ENCODE measurements at regions not wholly inside any gene's neighbourhood (a gene's known extent, or its start where the extent isn't known, plus 50 kb on each side); places are given as distances from the start of the nearest gene placed in this dataset.
"Not testable (repeated sequence)": the region's sequence is repeated elsewhere in the genome, so short reads cannot be mapped to it uniquely, and the experiment has no call there.

DNA sequence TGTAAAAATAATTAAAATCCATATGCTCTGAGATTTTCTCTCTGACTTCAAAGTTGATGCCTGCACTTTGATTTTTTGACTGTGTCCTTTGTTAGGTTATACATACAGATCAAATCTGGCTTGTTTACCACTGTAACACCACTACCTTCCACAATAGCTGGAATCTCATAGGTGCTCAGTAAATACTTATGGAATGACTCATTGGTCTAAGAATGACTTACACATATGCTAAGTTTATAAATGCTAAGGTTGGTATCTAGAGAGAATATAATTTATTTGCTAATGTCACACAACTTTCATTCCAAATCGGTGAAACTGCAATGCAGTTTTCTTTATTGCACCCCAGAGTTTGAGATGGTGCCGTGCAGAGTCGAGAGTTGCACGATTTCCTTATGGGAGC lies 578.5 kb downstream of the SH2D4B start:
- DNase-seq: no peak

DNA sequence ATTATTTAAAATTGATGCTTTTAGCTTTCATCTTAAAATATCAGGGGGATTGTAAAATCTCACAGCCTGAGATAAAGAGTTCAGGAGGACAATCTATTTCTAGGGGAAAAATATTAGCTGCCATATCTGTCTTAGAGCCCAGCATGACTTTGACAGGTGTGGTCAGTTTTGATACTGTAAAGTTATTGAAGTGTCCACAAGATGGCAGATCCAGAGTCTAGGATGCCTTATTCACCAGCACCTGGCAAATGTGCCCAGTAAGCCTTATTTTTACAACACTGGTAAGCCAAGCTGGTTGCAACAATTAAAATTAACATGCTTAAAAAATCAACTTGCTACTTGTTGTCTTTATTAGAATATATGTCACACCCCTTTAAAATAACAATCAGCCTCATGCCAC lies 579.3 kb downstream of the SH2D4B start:
- DNase-seq: no peak

DNA sequence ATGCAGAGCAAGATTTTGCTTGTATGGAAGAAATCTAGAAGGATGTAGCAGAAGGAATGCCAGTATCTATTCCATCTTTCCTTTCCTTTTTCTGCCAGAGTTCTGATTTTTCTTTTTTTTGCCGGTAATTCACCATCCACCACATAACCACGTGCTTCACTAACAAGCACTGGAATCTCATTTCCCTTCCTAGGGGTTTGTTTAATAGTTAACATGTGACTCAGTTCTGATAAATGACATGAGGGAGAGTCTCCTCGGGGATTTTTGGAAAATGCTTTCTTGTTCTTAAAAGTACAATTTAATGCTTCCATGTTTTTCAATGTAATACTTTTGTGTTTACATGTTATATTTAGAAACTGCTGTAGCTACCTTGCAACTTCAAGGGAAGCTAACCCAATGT lies 590.2 kb downstream of the SH2D4B start:
- no peak for DNase-seq

DNA sequence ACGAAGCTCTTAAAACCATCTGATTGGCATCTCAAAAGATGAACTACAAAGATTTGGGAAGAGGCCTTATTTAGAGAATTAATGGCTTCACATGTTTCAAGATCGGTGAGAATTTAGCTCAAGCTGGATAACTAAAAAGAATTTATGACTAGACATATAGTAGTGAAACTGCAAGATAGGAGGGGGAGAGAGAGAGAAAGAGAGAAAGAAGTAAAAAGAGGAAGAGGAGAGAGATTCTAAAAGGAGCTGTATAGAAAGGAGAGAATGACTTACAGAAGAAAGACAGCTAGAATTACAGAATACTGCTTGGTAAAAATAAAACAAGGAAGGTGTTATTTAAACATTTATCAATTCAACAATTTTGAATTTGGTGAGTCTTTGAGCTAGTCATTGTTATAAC lies 592.3 kb downstream of the SH2D4B start:
- no peak for DNase-seq

DNA sequence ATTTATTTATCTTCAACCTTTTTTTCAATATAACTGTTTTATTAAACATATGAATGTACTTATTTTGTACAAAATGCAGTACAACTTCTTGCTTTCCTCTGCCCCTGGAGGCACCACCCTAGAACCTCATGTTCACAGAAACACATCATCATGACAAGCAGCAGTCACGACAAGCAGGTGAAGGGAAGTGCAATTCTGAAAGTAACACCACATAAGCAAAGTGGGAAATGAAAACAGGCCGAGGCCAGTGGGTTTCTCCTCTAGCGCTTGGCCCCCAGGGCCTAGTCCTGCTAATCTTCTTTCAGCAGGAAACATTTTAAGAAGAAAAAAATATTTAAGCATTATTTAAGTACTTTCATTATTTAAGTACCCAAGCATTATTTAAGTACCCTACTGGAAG lies 598.1 kb downstream of the SH2D4B start:
- no peak for DNase-seq

DNA sequence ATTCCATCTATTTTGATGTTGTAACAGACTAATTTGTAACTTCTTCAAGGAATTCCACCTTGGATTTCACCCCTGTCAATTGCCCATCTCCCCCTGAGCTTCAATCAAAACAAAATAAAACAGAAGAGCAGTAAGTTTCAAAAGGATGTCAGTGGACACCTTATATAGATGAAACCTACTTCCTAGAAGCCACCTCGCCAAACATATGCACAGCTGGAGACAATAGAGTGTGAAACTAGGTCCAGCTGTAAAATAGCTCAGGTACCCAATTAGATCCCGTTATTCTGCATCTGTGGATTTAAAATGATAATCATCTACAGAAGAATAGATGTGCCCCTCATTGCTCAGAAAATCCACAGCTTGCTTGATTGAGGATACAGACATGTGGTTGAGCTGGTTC lies 598.6 kb downstream of the SH2D4B start:
- no peak for DNase-seq

DNA sequence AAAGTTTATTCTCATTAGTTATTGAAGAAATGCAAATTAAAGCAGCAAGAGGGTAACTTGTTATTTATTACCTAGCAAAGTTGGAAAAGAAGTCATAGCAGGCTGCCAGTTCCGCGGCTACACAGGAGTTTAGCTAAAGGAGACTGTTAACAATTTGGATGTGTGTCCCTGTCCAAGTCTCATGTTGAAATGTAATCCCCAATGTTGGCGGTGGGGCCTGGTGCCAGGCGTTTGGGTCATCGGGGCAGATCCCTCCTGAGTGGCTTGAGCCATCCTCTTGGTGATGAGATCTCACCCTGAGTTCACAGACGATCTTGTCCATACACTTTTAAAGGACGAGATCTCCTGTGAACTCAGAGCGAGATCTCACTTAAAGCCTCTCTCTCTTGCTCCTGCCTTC lies 608.3 kb downstream of the SH2D4B start:
- DNase-seq: no peak

DNA sequence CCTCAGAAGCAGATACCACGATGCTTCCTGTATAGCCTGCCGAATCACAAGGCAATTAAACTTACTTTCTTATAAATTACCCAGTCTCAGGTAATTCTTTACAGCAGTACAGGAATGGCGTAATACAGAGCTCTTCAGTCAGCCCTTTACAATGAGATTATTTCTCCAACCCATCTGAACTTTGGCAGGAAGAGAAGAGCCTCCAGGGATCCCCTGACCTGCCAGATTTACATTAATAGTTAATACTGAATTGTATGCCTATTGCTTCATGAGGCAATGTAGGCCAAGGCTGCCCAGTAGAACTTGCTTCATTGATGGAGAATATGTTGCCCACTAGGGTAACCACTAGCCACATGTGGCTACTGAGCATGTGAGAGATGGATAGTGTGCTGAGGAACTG lies 608.7 kb downstream of the SH2D4B start:
- no peak for DNase-seq

DNA sequence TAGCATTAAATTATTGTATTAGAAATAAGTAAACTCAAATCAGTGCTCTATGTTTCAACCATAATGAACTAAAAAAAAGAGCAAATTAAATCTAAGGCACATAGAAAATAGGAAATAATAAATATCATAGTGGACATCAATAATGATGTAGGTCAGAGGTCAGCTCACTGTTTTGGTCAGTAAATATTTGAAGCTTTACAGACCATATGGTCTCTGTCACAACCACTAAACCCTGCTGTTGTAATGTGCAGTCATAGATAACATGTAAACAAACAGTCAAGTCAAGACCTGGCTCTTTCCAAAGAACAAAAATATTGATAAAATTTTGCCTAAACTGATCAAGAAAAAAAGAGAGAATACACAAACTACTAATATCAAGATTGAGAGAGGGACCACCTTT lies 615.0 kb downstream of the SH2D4B start:
- no peak for DNase-seq

DNA sequence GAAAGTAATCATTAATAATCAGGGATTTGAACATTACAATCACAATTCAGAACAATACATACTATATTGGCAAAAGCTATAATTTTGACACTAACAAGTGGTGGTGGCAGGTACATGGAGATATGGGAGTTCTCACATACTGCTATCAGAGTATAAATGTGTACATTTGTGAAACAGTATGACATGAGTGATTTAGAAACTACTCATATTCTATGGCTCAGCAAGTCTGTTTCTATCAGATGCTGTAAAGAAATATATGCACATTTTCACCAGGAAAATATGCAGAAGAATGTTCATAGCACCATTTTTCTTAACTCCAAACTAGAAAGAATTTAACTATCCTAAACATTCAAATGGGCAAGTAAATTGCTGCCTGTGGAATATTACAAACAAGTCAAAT lies 620.0 kb downstream of the SH2D4B start:
- no peak for DNase-seq

DNA sequence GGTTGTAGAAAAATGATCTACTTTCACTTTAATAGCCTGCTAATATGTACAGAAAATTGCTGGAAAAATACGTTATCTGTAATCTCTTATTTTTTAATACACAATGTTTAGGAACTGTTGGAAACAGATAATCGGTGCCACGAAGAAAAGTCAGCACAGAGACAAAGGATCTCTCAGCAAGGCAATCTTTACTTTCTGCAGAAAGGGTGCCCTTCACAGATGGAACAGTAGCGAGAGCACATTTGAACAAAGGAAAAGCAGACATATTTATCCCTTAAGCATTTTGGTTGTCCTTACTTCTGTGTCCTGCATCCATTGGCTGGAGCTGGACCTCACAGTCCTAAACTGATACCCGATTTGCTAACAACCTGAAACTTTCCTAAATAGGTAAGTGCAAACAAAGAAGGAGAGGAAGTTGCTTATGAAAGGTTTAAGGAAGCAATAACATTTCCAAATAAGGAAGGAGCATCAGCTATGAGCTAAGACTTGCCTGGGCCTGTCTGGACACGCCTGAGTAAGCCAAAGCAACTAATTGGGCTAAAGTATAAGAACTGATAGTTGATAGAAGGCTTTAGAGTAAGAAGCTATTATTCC lies 640.0 kb downstream of the SH2D4B start:
- no peak for DNase-seq

DNA sequence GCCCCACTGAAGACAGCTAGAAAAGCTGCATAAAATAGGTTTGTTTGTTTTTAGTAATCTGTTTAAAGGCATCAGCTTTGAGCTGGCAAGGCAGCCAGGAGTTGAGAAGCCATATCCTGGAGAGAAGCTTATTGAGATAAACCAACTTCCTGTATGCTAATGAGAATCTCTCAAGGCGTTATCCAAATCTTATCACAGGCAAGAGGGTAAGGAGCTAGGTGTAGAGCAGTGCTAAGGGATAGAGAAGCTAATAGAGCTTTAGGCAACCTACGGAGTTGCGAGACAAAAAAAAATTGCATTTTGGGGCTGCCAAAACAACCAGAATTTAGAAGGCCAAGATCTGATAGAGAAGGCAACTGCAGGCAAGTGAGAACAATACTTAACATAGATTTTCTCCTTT lies 641.6 kb downstream of the SH2D4B start:
- no peak for DNase-seq

DNA sequence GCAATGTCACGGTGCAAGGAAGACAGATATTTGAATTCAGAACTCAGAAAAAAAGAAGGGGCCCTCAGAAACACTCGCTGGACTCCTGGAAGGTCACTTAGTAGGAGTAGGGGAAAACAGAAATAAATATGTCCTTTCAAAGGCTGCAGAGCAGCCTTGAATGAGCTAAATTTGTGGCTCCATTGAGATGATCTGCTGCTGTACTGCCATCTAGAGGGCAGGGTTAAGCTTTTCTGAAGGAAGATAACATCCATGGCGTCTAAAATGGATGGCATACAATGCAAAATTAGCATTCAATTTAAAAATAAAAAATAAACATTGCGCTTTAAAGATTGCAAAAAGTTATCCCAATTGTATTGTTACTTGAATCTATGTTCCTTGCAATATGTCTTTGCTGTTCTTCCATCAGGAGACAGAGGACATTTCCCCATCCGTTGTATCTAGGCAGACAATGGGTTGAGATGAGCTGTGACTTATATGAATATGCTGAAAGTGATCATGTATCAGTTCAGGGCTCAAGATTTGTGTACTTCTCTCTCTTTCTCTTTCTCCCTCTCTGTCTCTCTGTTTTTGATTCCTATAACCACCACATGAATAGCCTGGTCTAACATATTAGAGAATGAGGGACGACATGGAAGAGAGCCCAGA lies 642.2 kb downstream of the SH2D4B start:
- no peak for DNase-seq

DNA sequence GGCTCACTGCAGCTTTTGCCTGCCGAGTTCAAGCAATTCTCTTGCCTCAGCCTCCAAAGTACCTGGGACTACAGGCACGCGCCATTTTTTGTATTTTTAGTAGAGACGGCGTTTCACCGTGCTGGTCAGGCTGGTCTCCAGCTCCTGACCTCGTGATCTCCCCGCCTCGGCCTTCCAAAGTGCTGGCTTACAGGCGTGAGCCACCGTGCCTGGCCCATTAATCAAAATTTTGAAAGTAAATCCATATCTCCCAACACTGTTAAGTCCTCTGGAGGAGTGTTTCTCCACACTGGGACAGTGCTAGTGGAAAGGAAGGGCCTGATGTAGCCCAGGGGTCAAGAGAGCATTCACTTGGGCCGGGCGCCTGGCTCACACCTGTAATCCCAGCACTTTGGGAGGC lies 644.6 kb downstream of the SH2D4B start:
- DNase-seq: no peak

DNA sequence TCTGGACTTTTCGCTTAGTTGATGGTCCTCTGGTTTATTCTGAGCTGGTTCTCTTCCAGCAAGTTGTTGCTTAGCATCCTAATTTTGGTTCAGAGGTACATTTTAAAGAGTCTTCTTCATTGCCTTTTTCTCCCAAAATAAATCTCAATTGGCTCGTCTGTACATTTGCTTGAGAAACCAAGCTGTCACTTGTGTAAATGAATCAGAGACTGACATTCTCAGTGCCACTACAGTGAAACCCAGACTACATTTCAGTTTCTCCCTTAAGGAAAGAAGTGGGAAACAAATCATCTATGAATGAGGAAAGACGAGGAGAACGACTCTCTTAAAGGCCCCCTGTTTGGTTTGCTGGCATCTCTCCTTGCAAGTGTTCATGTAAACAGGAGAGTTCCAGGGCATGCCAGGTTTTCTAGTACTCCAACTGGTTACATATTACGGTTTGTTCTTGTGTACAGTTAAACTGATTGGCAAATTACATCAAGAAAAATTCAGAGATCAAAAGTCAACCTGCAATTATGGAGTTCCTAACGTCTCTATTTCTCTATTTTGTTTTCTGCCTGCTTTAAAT lies 654.6 kb downstream of the SH2D4B start:
- no peak for DNase-seq

DNA sequence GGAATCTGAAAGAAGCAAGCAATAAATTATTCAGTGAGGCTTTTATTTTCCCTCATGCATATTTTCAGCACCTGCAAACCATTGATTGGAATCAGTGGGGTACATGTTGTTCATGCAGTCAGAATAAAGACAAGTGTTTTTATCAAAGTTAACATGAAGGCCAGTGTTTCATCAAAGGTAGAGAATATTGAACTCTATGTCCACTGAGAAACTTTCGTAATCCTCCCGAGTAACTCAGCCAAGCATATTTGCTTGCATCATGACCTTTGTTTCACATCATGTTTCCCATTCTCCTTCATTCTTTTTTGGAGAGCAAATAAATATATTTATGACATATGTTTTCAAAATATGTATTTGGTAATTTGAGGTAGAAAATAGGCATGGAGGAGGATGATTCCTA lies 663.1 kb downstream of the SH2D4B start:
- DNase-seq: no peak

DNA sequence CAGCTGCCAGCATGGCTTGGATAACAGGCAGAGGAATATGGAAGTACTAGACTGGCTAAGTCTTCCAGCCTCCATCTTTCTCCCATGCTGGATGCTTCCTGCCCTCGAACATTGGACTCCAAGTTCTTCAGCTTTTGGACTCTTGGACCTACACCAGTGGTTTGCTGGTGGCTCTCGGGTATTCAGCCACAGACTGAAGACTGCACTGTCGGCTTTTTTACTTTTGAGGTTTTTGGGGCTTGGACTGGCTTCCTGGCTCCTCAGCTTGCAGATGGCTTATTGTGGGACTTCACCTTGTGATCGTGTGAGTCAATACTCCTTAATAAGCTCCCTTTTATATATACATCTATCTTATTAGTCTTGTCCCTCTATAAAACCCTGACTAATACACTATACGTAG lies 667.6 kb upstream of the NRG3 start:
- DNase-seq: not testable (repeated sequence)

DNA sequence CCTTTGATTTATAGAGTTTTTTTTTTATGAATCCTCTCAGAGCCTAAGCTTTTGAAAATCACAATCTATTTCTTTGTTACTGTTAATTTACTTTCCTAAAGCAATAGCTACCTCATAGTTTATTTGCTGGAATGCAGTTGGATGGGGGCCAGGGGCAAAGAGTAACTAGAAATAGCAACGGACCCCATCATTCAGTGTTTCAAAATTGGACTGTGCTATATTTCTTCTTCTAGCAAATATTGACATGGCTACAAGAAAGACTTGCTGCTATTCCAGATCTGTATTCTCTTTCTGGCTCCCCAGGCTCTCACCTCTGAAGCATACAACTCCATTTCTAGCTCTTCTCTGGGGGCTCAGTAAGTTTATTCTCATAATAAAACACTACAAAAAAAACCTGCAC lies 661.6 kb upstream of the NRG3 start:
- no peak for DNase-seq

DNA sequence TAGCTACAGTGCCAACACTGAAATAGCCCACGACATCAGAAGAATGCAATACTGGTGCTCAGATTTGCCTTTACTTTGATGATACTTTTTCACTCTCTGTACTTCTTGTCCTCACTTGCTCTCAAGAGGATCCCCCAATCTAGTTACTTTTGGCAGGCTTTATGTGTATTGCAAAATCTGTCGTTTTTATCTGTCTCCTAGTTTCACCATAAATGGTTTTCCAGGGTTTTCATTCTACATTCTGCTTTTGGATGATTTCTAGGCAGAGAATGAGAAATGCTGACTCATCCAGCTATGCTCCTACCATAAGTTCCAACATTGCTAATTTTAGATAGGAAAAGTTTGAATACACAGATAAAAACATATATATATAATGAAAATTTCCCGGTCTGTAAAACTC lies 659.5 kb upstream of the NRG3 start:
- no peak for DNase-seq

DNA sequence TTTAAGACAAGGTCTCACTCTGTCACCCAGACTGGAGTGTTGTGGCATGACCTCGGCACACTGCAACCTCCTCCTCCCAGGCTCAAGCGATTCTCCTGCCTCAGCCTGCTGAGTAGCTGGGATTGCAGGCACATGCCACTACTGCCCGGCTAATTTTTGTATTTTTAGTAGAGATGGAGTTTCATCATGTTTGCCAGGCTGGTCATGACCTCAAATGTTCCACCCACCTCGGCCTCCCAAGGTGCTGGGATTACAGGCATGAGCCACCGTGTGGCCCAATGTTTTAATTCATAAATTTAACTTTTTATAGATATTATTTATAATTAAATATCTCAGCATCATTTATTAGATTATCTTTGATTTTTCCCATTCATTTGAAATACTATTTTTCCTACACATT lies 658.0 kb upstream of the NRG3 start:
- DNase-seq: no peak

DNA sequence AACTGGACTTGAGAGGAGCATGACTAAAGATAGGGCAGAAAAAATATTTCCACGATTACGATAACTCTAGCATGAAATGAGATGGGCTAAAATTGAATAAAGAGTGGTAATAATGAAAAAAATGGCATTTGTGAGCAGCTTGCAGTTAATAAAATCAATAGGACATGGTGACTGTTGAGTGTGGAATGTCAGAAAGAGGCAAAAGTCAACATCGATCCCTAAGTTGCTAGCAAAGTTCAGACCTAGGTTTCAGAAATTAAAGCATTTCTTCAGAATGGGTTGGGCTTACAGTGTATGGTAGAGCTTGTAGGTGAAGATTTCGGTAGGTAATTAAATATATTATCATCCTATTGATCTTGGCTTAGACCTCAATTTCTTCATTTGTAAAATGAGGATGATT lies 656.7 kb upstream of the NRG3 start:
- no peak for DNase-seq

DNA sequence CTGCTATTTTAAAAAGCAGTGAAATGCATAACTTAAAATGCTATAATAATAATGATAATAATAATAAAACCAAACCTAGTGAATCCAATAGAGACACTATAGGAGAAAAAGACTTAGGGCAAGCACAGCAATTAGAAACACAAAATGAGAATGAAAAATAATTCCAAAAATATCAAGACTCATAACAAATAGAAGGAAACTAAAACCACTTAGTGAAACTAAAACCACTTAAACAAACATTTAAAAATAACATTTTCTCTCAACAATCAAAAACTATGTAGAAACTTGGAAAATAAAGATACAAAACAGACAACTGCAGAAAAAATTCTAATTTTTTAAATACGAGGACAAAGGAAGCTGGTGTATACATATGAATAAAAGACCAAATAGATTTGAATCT lies 655.2 kb upstream of the NRG3 start:
- DNase-seq: no peak

DNA sequence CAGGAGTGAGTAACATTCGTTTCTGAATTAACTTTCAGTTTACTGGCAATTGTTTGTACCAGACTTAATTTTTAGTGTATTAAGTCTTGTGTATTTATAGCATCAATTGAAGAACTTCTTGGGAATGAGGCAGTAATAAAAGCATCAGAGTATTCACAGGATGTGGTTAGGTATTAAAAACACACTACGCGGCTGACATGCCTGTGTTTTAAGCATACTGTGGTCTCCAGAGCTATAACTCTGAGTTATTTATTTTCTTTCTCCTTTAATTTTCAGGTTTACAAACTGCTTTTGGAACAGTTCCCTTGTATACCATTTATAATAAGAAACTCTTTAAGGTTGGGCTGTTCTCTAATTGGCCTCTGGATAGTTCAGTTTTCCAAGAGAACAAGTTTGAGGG lies 626.1 kb upstream of the NRG3 start:
- no peak for DNase-seq

DNA sequence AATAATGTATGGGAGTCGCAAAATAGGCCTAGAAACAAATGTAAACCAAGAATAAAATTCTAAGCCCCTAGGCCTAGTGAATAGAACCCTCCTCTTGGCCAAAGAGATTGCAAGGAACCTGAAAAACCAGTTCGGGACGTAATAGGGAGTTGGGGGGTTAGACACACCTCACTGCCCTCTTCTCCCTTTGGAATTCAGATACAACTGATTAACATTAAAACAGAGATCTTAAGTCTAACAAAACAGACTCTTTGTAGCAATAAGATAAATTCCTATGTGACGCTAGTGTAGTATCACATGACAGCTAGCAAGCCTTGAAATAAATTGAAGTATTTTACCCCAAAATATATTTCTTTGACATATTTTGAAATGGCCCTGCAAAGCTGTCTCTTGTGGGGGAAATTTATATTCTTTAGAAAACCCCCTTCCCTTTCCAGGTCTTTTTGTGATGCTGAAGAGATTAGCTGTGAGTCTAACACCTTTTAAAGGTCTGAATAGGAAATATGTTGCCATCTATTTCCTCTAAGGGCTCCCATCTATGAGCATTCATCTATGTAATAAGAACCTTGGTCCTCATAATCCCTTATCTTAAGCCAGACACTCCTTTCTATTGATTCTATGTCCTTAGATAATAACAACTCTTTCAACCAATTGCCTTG lies 623.4 kb upstream of the NRG3 start:
- DNase-seq: no peak
